Loucy (cell line): ENCODE measurements at regions not wholly inside any gene's neighbourhood (a gene's known extent, or its start where the extent isn't known, plus 50 kb on each side); places are given as distances from the start of the nearest gene placed in this dataset.
A peak's percentile ranks its signal among the peaks of the same experiment; 100 is the strongest.

Experiments used
- H2AFZ ChIP-seq: fragments of 200-600 bp; sonication (generic); 2 replicates; pipeline ENCODE4 v1.6.0; 2016; ENCODE audit warnings: antibody characterized with exemption, mild to moderate bottlenecking, low read length, moderate library complexity
- H3F3A ChIP-seq: fragments of 200-600 bp; 2 replicates; pipeline ENCODE4 v1.6.0; 2016; ENCODE audit warnings: antibody characterized with exemption, low read depth, mild to moderate bottlenecking
- H3K27me3 ChIP-seq: fragments of 200-600 bp; sonication (generic); 2 replicates; pipeline ENCODE4 v1.6.1; 2014; ENCODE audit warnings: low read length, mild to moderate bottlenecking; ENCODE audit not compliant: insufficient read depth, poor library complexity, severe bottlenecking
- H3K36me3 ChIP-seq: fragments of 200-600 bp; sonication (generic); 2 replicates; pipeline ENCODE4 v1.6.1; 2016; ENCODE audit warnings: low read length; ENCODE audit not compliant: insufficient read depth
- H3K4me1 ChIP-seq: fragments of 200-600 bp; sonication (generic); 2 replicates; pipeline ENCODE4 v1.5.1; 2014; ENCODE audit warnings: low read length, mild to moderate bottlenecking; ENCODE audit not compliant: insufficient read depth, poor library complexity, severe bottlenecking
- H3K4me2 ChIP-seq: fragments of 200-600 bp; sonication (generic); 2 replicates; pipeline ENCODE4 v1.6.0; 2014; ENCODE audit warnings: antibody characterized with exemption, low read length, low read depth, mild to moderate bottlenecking; ENCODE audit not compliant: poor library complexity, severe bottlenecking
- H3K4me3 ChIP-seq: fragments of 200-600 bp; sonication (generic); 2 replicates; pipeline ENCODE4 v1.5.1; 2014; ENCODE audit warnings: low read length, mild to moderate bottlenecking, mixed read lengths; ENCODE audit not compliant: poor library complexity, severe bottlenecking
- H3K79me2 ChIP-seq: fragments of 200-600 bp; sonication (generic); 2 replicates; pipeline ENCODE4 v1.6.1; 2014; ENCODE audit warnings: low read length; ENCODE audit not compliant: insufficient read depth
- H3K9ac ChIP-seq: fragments of 200-600 bp; sonication (generic); 2 replicates; pipeline ENCODE4 v1.6.0; 2014; ENCODE audit warnings: mild to moderate bottlenecking, low read depth, low read length, moderate library complexity; ENCODE audit not compliant: poor library complexity, severe bottlenecking
- H3K9me2 ChIP-seq: fragments of 200-600 bp; sonication (generic); replicated peaks from 2 replicates; pipeline ENCODE4 v1.6.1; 2016; ENCODE audit warnings: low read depth, low read length, mixed read lengths
- H3K9me3 ChIP-seq: fragments of 200-600 bp; sonication (generic); 2 replicates; pipeline ENCODE4 v1.6.1; 2014; ENCODE audit warnings: mild to moderate bottlenecking, antibody characterized with exemption, low read length, low read depth; ENCODE audit not compliant: insufficient read depth
- H4K20me1 ChIP-seq: fragments of 200-600 bp; sonication (generic); 2 replicates; pipeline ENCODE4 v1.6.0; 2014; ENCODE audit warnings: antibody characterized with exemption, low read length, mild to moderate bottlenecking; ENCODE audit not compliant: insufficient read depth, poor library complexity, severe bottlenecking
- EZH2phosphoT487 ChIP-seq: fragments of 200-600 bp; IDR thresholded peaks from 2 replicates; pipeline ENCODE4 v1.6.1; 2018; ENCODE audit warnings: antibody characterized with exemption, mild to moderate bottlenecking, moderate library complexity, borderline replicate concordance
- TF ChIP-seq, protein P1 (sequence below): fragments of 200-600 bp; sonication (generic); conservative IDR thresholded peaks from 2 replicates; pipeline ENCODE4 v1.5.1; 2014; ENCODE audit warnings: mild to moderate bottlenecking, antibody characterized with exemption, low read length

- H3K4me2 ChIP-seq: no peak overlapping the region
- no peaks in the 10 kb centered on the region for H3K4me1 ChIP-seq
- H2AFZ ChIP-seq: no peak overlapping the region
- no peak for TF ChIP-seq EZH2phosphoT487
- TF ChIP-seq, protein P1, sequence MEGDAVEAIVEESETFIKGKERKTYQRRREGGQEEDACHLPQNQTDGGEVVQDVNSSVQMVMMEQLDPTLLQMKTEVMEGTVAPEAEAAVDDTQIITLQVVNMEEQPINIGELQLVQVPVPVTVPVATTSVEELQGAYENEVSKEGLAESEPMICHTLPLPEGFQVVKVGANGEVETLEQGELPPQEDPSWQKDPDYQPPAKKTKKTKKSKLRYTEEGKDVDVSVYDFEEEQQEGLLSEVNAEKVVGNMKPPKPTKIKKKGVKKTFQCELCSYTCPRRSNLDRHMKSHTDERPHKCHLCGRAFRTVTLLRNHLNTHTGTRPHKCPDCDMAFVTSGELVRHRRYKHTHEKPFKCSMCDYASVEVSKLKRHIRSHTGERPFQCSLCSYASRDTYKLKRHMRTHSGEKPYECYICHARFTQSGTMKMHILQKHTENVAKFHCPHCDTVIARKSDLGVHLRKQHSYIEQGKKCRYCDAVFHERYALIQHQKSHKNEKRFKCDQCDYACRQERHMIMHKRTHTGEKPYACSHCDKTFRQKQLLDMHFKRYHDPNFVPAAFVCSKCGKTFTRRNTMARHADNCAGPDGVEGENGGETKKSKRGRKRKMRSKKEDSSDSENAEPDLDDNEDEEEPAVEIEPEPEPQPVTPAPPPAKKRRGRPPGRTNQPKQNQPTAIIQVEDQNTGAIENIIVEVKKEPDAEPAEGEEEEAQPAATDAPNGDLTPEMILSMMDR: no peak
- no peaks in the 10 kb centered on the region for H3K9me3 ChIP-seq
- H3K9me2 ChIP-seq: no peaks in the 10 kb centered on the region
- H3K4me3 ChIP-seq: no peak overlapping the region
- no peak overlapping the region for H3K9ac ChIP-seq
- no peaks in the 10 kb centered on the region for H3K36me3 ChIP-seq
- H4K20me1 ChIP-seq: no peaks in the 10 kb centered on the region
- H3K27me3 ChIP-seq: no peaks in the 10 kb centered on the region
- no peaks in the 10 kb centered on the region for H3F3A ChIP-seq
- H3K79me2 ChIP-seq: no peaks in the 10 kb centered on the region
Measured at GRCh38 chrX:45830343-45830742, 629.7 kb upstream of the DIPK2B start.

- Histone ChIP-seq H3F3A (no peaks in the 10 kb centered on the region), H2AFZ (no peak overlapping the region), H3K9me3 (no peaks in the 10 kb centered on the region), H3K9ac (no peak overlapping the region), H3K4me3 (no peak overlapping the region), H3K27me3 (no peaks in the 10 kb centered on the region), H3K4me1 (no peaks in the 10 kb centered on the region), H3K36me3 (no peaks in the 10 kb centered on the region), H3K79me2 (no peaks in the 10 kb centered on the region), H3K4me2 (no peak overlapping the region), H3K9me2 (no peaks in the 10 kb centered on the region), H4K20me1 (no peaks in the 10 kb centered on the region)
- no peak for TF ChIP-seq EZH2phosphoT487
- TF ChIP-seq, protein P1: peak; percentile 40
Measured at GRCh38 chrX:45824471-45824870, 623.8 kb upstream of the DIPK2B start.

- no peaks in the 10 kb centered on the region for H3K9me2 ChIP-seq
Measured at GRCh38 chrX:45823536-45823935, 622.9 kb upstream of the DIPK2B start.

More at GRCh38 chrX:45823536-45823935, 622.9 kb upstream of the DIPK2B start:
- H3K9me3 ChIP-seq: no peaks in the 10 kb centered on the region
- no peak overlapping the region for H3K4me2 ChIP-seq
- no peaks in the 10 kb centered on the region for H3K36me3 ChIP-seq
- TF ChIP-seq, protein P1: no peak
- no peak for TF ChIP-seq EZH2phosphoT487
- no peak overlapping the region for H3K9ac ChIP-seq
- H2AFZ ChIP-seq: no peak overlapping the region
- H3K79me2 ChIP-seq: no peaks in the 10 kb centered on the region
- no peaks in the 10 kb centered on the region for H3K27me3 ChIP-seq
- no peaks in the 10 kb centered on the region for H3F3A ChIP-seq
- H3K4me1 ChIP-seq: no peaks in the 10 kb centered on the region
- no peak overlapping the region for H3K4me3 ChIP-seq
- no peaks in the 10 kb centered on the region for H4K20me1 ChIP-seq
